Neutrophil (primary cell): ENCODE measurements at regions not wholly inside any gene's neighbourhood (a gene's known extent, or its start where the extent isn't known, plus 50 kb on each side); places are given as distances from the start of the nearest gene placed in this dataset.
"Not testable (repeated sequence)": the region's sequence is repeated elsewhere in the genome, so short reads cannot be mapped to it uniquely, and the experiment has no call there.

Experiments
- H3K27ac ChIP-seq: fragments of 200-600 bp; sonication (generic); 2 replicates; pipeline ENCODE4 v1.5.1; 2016; ENCODE audit warnings: mild to moderate bottlenecking, moderate library complexity
- H3K27me3 ChIP-seq: fragments of 200-600 bp; sonication (generic); 2 replicates; pipeline ENCODE4 v1.6.0; 2016; ENCODE audit warnings: mild to moderate bottlenecking
- H3K36me3 ChIP-seq: fragments of 200-600 bp; sonication (generic); 2 replicates; pipeline ENCODE4 v1.5.1; 2017
- H3K4me1 ChIP-seq, 2 experiments: fragments of 200-600 bp in 1 of 2; sonication (generic) in 1 of 2; 1 replicate in 1 of 2; 2 replicates in 1 of 2; pipeline versions ENCODE4 v1.5.1 to v1.6.1; 2013 to 2016; ENCODE audit warnings: low read depth in 1 of 2, low read length in 1 of 2, mild to moderate bottlenecking in 1 of 2, moderate library complexity in 1 of 2; ENCODE audit not compliant: control insufficient read depth in 1 of 2, insufficient read depth in 1 of 2
- H3K4me3 ChIP-seq, 2 experiments: fragments of 200-600 bp in 1 of 2; sonication (generic) in 1 of 2; 1 replicate in 1 of 2; 2 replicates in 1 of 2; pipeline ENCODE4 v1.5.1; 2013 to 2016; ENCODE audit warnings: low read depth in 1 of 2, low read length in 1 of 2, mild to moderate bottlenecking in 1 of 2, moderate library complexity in 1 of 2
- H3K9me3 ChIP-seq: fragments of 200-600 bp; sonication (generic); 2 replicates; pipeline ENCODE4 v1.5.1; 2016
- CTCF ChIP-seq: fragments of 200-600 bp; sonication (generic); IDR thresholded peaks from 2 replicates; pipeline ENCODE4 v1.5.1; 2016; ENCODE audit warnings: antibody characterized with exemption

DNA sequence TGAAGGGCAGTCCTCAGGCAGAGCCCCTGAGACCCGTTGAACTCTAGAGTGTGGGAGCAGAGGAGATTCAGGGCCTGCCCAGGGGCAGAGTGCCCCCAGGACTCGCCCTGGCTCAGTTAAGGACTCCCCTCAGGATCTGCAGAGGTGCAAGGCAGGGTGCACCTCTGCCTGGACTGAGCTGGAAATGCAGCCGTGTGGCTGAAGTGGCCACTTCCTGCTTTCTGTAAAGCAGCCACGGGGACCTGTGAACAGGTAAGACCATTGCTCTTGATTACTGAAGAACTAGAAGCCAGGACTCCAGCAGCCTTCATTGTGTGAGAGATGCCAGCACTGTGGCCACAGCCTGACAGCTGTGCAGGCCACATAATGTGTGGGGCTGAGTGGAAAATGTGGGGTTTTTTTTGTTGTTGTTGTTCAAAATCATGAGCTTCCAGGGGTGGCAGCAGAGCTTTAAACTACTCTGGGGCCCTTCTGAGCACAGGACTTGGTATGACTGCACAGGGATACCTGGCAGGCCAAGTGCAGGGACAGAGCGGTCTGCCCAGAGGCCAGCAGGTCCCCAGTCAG, 339.8 kb downstream of the CACNA1B start:
- peak overlapping the region; percentile 66 to 69 for H3K4me3 ChIP-seq
- TF ChIP-seq CTCF = peak; percentile 24
- peak overlapping the region; percentile 88 for H3K27ac ChIP-seq
- H3K4me1 ChIP-seq = peaks cover 16 to 17% of the 10 kb centered on the region in 2 experiments
- not testable (repeated sequence) for H3K36me3 ChIP-seq, H3K9me3 ChIP-seq, H3K27me3 ChIP-seq

- H3K36me3 ChIP-seq, H3K9me3 ChIP-seq, H3K27me3 ChIP-seq: not testable (repeated sequence)
- Histone ChIP-seq H3K4me1 (peaks cover 10 to 11% of the 10 kb centered on the region in 2 experiments), H3K27ac (peak overlapping the region; percentile 47), H3K4me3 (peak overlapping the region; percentile 29 to 36)
Observed at GRCh38 chr9:138219249-138219648, 341.7 kb downstream of the CACNA1B start.

- not testable (repeated sequence) for H3K36me3 ChIP-seq, H3K9me3 ChIP-seq, H3K27ac ChIP-seq, H3K27me3 ChIP-seq, H3K4me1 ChIP-seq, H3K4me3 ChIP-seq
Observed at GRCh38 chr9:138221446-138222054, 344.0 kb downstream of the CACNA1B start.

DNA sequence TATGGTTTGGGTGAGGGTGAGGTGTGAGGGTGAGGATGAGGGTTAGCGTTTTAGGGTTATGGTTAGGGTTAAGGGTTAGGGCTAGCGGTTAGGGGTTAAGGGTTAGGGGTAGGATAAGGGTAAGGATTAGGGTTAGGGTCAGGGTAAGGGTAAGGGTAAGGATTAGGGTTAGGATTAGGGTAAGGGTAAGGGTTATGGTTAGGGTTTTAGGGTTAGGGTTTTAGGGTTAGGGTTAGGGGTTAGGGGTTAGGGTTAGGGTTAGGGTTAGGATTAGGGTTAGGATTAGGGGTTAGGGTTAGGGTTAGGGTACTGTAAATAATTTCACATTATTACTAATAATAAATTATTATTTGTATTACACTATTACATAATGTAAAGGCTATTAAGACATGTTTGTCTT, 359.5 kb downstream of the CACNA1B start:
- H3K27ac ChIP-seq, H3K4me1 ChIP-seq, H3K4me3 ChIP-seq, H3K36me3 ChIP-seq, H3K9me3 ChIP-seq, H3K27me3 ChIP-seq: not testable (repeated sequence)

DNA sequence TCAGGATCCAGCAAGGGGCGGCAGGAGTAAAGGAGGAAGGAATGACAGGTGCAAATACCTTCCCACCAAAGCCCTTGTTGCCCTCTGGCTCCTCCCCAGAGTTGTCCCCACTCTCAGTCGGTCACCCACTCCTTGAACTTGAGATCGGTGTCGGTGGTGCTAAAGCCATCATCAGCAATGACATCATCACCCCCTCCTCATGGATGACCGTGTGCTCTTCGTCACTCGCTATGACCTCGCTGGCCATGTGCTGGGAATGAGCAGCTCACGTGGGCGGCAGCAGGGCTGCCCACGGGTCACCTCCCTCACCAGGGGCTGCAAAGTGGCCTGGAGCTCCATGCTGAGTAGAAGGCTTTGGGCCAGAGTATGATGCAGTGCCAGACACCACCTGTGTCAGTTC, 405.3 kb downstream of the CACNA1B start:
- not testable (repeated sequence) for H3K4me3 ChIP-seq, H3K27me3 ChIP-seq, H3K4me1 ChIP-seq, H3K36me3 ChIP-seq, H3K27ac ChIP-seq, H3K9me3 ChIP-seq
